ENCODE measurements at regions not wholly inside any gene's neighbourhood (a gene's known extent, or its start where the extent isn't known, plus 50 kb on each side); places are given as distances from the start of the nearest gene placed in this dataset.
"Not testable (repeated sequence)": the region's sequence is repeated elsewhere in the genome, so short reads cannot be mapped to it uniquely, and the experiment has no call there.

DNA sequence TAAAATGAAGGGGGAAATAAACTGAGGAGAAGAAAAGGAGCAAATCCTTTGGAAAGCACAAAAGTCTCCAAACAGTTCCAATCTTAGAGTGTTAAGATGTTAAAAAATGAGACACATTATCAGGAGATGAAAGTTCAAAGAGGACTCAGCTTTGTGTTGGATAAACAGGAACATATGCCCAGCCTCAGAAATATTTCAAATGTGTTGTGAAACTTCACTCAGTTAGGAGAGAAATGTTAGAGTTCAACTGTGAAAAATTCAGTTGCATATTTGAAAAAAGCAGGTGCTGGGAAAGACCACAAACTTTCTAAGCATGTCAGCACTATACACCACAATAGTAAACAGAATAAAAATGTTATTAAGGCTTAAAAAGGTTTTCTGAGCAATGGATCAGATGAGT is 136.8 kb upstream of the PRKD1 start:
- in situ Hi-C loops (cut with MboI; ENCODE audit: low sequenced_read_pairs), result no loop called here

DNA sequence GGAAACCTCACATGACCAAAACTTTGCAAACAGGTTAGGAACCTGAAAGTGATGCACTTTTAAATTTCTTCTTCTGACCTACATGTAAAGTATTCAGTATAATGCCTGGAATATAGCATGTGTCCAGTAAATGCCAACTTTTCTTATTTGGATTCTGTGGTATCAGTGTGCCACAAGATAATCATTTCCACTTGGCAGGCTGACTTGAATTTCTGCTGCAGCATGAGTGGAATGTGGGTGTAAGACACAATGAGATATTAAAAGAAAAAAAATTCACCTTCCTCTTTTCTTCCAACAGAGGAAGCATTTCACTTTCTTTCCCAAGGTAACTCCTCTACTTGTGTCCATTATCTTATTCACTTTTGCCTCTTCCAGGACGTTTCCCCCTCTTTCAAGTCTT is 141.9 kb upstream of the PRKD1 start:
- in situ Hi-C loops (cut with MboI; ENCODE audit: low sequenced_read_pairs), result no loop called here

DNA sequence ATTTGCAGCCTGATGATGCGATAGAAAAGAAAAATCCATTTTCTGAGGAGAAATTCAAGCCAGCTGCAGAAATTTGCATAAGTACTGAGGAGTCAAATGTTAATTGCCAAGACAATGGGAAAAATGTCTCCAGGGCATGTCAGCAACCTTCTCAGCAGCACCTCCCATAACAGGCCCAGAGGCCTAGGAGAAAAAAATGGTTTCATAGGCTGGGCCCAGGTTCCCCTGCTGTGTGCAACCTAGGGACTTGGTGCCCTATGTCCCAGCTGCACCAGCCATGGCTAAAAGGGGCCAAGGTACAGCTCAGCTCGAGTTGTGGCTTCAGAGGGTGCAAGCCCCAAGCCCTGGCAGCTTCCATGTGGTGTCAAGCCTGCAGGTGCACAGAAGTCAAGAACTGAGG is 144.8 kb upstream of the PRKD1 start:
- in situ Hi-C loops (cut with MboI; ENCODE audit: low sequenced_read_pairs), result not testable (repeated sequence)

DNA sequence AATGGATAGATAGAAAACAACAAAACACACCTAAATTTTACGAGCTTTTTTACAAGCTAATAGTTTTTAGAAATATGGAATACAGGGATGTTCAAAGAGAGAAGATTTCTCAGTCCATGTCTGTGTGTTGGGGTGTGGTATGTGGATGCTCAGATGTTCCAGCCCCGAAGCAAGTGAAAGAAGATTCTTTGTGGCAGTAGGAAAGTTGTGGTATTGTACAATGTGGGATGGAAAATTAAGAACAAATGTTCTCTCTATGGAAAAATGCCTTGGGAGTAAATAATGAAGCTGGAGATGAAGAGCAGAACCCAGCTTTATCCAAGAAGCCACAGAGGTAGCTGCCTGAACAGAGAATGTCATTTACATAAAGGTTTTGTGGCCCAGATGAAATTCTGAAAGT is 150.3 kb upstream of the PRKD1 start:
- in situ Hi-C loops (cut with MboI; ENCODE audit: low sequenced_read_pairs), result no loop called here

DNA sequence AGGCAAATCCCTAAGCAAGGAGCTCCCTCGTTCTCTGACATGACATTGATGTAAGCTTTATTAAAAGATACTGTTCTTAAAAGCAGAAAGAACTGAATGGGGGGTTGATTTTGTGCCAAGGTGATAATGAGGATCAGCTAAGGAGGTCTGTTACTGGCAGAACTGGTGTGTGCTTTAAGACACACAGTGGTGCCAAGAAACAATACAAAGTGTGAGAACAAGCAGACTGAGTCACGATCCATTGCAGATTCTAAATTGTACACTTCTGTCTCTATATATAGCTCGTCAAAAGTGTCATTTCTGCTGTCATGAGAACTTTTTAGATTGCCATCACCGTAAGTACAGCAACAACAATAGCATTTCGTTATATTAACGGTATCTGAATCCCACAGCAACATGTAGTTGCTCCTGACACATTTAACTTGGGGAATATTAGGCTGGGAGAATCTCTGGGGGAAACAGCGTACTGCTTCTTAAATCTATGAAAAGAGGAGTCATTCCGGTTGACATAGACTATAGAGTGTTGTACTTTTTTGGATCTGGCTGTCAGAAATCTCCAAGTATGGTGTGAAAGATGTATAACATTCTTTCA is 151.3 kb upstream of the PRKD1 start:
- in situ Hi-C loops (cut with MboI; ENCODE audit: low sequenced_read_pairs), result no loop called here

DNA sequence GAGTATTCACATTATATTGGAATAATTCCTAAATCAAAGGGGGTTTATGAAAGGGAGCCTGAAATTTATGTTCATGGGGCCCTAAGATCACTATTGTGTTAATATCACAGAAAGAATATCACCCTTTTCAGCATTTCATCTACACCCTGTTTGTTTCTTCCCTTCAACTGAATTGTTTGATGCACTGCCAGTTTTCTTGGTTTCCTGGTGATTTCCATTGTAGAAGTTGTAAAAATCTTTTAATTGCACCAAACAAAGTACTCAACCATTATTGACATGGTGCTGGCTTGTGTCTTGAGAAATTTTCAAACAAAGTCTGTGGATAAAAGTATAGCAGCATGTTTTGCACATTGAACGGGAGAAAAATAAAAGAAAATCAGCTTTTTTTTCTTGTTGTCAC is 154.8 kb upstream of the PRKD1 start:
- in situ Hi-C loops (cut with MboI; ENCODE audit: low sequenced_read_pairs), result no loop called here

DNA sequence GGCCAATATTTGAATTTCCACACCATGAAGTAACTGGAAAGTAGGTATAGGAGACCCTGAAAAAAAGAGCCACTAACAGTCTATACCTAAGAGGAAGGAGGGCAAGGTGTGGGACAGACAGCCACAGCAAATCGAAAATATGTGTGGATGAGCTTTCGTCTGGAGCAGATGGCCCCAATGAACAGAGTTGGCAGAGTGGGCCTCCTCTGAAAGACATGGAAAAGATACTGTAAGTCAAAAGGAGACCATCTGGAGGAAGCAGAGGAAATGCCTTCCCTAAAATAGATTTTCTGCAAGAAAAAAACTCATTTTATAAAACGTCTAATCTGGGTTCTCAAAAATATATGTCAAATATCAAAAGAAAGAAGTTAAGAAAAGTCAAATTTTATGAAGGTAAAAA is 157.2 kb upstream of the PRKD1 start:
- in situ Hi-C loops (cut with MboI; ENCODE audit: low sequenced_read_pairs), result no loop called here

DNA sequence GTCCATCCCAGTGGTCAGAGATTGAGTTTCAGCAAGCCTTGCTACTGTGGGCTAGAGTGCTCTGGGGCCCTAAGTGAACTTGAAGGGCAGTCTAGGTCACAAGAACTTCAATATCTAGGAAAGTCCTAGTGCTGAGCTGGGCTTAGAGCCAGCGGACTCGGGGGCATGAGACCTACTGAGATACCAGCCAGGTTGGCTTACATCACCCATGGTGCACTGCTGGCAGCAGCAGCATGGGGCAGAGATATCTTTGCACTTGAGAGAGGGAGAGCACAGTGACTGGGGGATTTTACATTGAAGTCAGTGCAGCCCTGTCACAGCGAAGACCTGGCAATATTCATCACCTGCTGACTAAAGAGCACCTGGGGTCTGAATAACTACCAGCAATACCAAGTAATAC is 158.3 kb upstream of the PRKD1 start:
- in situ Hi-C loops (cut with MboI; ENCODE audit: low sequenced_read_pairs), result no loop called here

DNA sequence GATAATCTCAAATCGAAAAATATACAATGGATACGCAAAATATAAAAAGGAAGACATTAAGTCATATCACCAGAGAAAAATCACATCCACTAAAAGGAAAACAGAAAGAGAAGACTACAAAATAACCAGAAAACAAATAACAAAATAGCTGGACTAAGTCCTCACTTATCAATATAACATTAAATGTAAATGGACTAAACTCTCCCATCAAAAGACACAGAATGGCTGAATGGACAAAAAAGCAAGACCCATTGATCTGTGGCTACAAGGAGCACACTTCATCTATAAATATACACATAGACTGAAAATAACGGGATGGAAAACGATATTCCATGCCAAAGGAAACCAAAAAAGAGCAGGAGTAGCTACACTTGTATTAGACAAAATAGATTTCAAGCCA is 161.0 kb upstream of the PRKD1 start:
- in situ Hi-C loops (cut with MboI; ENCODE audit: low sequenced_read_pairs), result no loop called here

DNA sequence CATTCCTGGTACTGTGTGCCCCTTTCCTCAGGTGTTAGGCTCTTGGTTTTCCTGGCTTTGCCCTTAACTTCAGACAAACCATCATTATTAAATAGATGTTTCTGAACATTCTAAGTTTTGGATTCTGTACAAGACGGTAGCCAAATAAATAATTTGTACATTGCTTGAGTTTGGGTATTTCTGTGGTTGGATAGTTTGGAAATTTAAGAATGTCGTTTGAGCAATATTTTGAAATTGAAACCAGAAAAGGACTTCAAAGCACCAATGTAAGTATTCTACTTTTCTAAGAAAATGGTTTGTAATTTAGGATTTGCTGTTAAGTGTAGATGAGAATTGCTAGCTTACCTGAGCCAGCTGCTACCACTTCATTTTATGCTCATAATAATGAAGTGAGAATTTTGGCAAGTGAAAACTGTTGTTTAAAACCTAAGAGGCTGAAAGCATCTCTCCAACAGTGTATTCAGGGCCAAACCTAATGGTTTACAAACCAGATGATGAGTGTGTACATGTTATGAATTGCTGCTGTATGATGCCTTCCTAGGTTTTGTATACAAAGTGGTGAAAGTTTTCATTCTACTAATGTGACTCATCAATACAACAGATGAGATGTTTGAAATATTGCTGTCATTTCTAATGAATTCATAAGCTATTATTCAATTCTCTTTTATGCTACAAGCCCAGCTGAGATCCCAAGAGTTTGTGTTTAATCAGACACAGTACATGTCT is 181.5 kb upstream of the PRKD1 start:
- in situ Hi-C loops (cut with MboI; ENCODE audit: low sequenced_read_pairs), result no loop called here

DNA sequence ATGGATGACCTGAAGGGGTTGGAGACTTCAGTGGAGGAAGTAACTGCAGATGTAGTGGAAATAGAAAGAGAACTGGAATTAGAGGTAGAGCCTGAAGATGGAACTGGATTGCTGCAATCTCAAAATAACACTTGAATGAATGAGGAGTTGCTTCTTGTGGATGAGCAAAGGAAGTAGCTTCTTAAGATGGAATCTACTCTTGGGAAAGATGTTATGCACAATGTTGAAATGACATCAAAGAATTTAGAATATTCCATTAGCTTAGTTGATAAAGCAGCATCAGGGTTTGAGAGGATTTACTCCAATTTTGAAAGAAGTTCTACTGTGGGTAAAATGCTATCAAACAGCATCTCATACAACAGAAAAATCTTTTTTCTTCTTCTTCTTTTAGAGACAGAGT is 186.4 kb upstream of the PRKD1 start:
- in situ Hi-C loops (cut with MboI; ENCODE audit: low sequenced_read_pairs), result no loop called here

DNA sequence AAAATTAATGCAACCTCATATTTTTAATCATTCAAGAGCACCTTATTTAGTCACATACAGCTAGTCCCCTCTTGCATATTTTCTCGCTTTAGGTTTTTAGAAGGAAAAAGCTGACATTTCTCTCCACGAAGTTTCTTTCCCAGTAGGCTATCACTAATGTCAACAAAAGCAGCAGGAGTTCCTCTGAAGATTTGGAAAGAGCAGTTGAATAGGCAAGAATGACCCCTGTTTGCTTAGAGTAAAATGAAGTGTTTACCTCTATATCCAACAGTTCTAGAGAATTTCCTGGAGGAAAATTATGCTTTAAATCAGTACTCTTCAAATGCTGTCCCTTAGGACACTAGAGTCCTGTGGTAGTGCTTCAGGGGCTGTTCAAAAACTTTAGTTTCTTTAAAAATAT is 188.1 kb upstream of the PRKD1 start:
- in situ Hi-C loops (cut with MboI; ENCODE audit: low sequenced_read_pairs), result no loop called here

DNA sequence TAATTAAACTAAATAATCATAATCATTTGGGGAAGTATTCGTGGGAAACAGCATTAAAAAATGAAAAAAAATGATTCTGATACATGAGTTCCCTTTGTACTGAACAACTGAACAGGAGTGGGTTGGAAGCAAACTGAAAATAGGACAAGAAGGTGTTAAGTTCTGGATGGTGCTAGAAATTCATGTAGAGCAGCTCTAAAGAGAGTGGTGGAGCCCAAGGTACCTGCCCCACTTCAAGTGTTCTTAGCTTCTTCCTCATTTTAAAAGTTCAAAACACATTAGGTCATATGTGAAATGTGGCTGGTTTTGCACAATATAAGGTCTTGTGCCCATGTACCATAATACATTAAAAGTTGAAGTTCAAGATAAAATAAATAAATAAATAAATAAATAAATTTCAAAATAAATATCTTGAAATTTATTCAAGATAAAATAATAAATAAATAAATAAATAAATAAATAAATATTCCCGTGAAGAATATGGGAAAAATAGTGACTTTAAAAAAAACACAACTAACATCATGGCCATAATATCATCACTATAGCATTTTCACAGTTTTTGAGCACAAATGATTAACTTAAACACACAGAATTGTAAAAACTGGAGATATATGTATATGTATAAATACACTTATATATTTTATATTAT is 191.5 kb upstream of the PRKD1 start:
- in situ Hi-C loops (cut with MboI; ENCODE audit: low sequenced_read_pairs), result no loop called here

DNA sequence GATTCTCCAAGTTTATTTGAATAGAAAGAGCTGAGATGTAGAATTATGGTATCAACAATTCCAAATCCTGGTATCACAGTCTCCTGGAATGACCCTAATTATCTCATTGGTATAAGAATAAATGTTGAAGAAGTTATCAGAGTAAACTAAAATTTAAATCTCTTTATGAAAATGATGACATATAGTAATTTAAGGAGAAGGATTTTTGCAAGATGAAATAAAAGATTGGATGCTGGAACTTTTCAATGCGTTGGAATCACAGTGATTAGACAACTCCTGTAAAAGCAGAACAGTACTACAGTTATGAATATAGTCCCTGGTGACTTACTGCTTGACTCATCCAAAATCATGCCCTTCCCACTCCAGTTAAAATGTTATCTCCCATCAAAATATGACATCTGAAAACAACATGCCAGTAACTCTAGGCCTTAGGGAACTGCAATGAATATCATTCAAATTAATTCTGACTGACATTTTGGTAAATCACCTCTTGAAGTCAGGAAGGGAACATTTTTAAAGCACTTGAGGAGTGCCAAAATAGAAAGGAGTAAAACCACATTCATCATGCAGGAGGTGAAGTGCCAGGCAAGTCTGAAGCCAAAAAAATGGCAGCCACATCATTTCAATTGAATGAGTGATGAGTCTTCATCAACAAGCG is 197.8 kb upstream of the PRKD1 start:
- in situ Hi-C loops (cut with MboI; ENCODE audit: low sequenced_read_pairs), result no loop called here

DNA sequence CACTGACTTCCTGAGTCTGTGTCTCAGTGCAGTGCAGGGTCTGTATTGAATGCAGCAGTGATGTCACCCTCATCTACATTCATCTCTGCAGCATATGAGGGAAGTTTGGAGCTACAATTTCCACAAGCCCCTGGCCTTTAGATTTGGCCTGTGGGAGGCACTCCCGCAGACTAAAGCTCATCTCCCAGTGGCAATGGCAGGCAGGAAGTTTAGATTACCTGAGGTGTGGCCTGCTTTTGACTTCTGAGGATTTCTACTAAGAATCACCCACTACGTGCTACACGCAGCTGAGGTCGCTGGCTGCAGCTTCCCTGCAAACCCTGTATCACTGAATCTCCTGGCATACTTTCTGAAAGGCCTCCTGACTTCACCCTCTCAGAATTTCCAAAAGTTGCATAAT is 202.2 kb upstream of the PRKD1 start:
- in situ Hi-C loops (cut with MboI; ENCODE audit: low sequenced_read_pairs), result no loop called here

DNA sequence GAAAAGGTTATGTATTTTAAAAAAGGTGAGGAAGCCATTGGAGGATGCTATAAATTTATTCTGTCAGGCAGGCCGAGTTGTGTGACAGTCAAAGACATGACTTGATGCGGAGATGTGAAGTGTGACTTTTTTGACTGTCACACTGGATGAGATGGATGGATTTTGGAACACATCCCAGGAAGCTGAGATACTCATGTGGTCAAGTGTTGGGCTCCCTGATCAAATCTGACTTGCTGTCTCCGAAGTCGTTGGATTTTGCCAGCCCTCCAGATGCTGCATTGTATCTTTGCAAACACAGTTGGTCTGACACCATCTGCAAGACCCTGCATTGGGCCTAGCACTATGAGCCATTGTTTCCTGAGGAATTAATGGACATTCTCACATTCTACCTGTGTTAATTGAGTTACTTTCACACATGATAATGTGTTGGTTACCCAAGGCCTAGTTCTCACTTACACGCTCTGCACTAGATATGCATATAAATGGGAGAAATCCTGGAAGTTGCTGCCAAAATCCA is 204.0 kb upstream of the PRKD1 start:
- in situ Hi-C loops (cut with MboI; ENCODE audit: low sequenced_read_pairs), result no loop called here

DNA sequence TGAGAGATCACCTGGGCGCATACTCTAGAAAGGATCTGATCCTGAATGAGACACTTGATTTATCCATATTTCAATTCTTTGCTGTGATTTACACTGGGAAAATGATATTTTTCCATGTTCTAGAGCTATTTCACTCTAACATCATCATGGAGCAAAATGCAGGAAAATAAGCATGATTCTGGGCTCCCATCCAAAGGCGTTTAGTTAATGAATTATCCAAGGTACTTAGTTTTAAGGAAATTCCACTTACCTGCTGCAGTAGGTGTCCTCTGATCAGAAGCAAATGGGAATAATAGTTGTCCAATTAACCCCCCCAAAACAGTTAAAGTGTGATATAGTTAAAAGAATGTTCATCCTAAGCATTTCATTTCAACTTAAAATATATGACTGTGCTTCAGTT is 204.5 kb upstream of the PRKD1 start:
- in situ Hi-C loops (cut with MboI; ENCODE audit: low sequenced_read_pairs), result no loop called here

DNA sequence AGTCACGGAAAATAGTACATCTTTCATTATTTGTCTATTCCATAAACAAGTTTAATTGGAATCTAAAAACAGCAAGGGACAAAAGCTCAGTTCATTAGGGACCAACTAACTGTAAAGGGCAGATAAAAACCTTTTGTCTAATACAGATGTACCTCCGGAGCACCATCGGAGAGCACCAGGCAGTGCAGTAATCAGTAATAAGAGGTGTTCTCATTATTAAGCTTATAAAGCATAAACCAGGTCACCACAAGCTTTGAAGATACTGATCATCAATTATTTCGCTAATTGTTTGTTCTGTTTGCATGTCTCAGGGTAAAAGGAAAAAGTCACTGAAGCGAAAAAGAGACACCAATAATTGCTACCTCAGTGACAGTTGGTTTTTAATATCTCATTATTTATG is 207.3 kb upstream of the PRKD1 start:
- in situ Hi-C loops (cut with MboI; ENCODE audit: low sequenced_read_pairs), result no loop called here

DNA sequence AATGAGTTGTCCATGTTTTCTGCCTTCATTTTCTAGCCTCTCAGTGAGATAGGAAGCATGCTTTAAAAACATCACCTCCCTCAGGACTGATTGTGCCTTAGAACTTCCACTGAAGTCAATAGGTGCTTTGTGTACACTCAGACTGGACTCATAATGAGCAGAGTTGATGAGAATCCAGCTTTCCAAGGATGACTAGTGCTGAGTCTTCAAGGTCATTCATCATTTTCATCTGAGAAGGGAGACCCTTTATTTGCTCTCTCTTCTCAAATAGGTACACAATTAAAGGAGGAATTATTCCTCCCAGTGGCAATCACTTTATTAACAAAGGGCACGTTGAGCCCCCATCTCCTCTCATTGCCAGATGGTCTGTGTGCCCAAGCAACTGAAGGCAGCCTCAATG is 210.9 kb upstream of the PRKD1 start:
- in situ Hi-C loops (cut with MboI; ENCODE audit: low sequenced_read_pairs), result no loop called here

DNA sequence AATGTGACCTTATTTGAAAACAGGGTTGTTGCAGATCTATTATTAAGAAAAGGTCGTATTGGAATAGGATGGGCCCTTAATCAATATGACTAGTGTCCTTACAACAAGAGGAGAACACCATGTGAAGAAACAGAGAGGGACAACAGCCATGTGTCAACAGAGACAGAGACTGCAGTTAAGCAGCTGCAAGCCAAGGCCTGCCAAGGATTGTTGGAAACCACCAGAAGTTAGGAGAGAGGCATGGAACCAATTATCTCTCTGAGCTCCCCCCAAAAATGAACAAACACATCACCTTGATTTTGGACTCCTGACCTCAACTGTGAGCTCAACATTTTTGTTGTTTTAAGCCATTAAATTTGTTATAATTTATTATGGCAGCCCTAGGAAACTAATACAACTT is 214.6 kb upstream of the PRKD1 start:
- in situ Hi-C loops (cut with MboI; ENCODE audit: low sequenced_read_pairs), result no loop called here

DNA sequence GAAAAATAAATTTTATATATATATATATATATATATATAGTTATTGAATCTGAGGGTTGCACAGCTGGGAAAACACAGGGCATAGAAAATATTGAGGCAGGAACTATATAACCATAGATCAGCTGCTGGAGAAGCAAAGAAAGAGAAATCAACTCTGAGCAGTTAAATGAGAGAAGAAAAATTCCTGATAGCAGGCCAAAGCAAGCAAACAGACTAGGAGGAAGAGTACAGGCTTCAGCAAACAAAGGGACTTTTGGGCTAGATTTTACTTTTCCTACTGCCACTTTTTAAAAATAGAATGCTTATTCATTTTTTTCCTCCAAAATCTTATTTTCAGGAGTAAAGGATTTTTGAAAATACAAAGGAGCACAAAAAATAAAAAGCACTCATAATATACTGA is 216.0 kb upstream of the PRKD1 start:
- in situ Hi-C loops (cut with MboI; ENCODE audit: low sequenced_read_pairs), result no loop called here

DNA sequence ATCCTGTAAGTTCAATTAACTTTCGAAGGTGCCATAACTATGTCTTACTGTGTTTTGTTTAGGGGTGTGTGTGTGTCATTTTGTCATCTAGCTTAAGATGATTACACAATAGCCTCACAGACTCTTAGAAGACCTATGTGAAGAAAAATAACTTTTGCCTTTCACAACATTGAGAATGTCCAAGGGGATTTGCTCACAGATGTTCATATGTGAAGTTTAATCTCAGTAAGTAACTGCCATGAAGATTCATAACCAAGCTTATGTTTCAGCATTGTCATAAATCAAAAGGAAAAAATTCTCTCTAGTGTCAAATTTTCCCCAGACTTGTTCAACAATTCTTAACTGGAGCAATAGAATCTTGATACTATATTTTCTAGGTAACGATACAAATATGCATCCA is 226.1 kb upstream of the PRKD1 start:
- in situ Hi-C loops (cut with MboI; ENCODE audit: low sequenced_read_pairs), result no loop called here

All from HL-60/S4 (cell line).